Left lung (tissue), 4 donors: ENCODE measurements at regions not wholly inside any gene's neighbourhood (a gene's known extent, or its start where the extent isn't known, plus 50 kb on each side); places are given as distances from the start of the nearest gene placed in this dataset.

ENCODE experiments used
- ATAC-seq: fragments of 200-7000 bp; cut with Tn5 transposase; one replicate; pipeline ENCODE4 v1.9.1; 2020; ENCODE audit warnings: moderate library complexity
- DNase-seq, 4 donors: peaks; one replicate each; pipeline ENCODE4 v3.0.0-alpha.2; 2013 to 2020
- H3K27ac ChIP-seq, 2 donors: fragments of 200-600 bp; sonication (generic) in 1 of 2; one replicate each; pipeline versions ENCODE4 v1.5.0 to v1.8.0; 2020 to 2021
- H3K27me3 ChIP-seq, 2 donors: fragments of 200-600 bp; sonication (generic) in 1 of 2; one replicate each; pipeline versions ENCODE4 v1.5.0 to v1.8.0; 2020 to 2021
- H3K36me3 ChIP-seq, 2 donors: fragments of 200-600 bp; sonication (generic) in 1 of 2; one replicate each; pipeline versions ENCODE4 v1.5.0 to v1.8.0; 2020 to 2021
- H3K4me1 ChIP-seq, 2 donors: fragments of 200-600 bp; one replicate each; pipeline ENCODE4 v1.8.0; 2021
- H3K4me3 ChIP-seq, 2 donors: fragments of 200-600 bp; sonication (generic) in 1 of 2; one replicate each; pipeline versions ENCODE4 v1.5.0 to v1.8.0; 2020 to 2021; ENCODE audit warnings: mild to moderate bottlenecking in 1 of 2
- H3K9me3 ChIP-seq, 2 donors: fragments of 200-600 bp; sonication (generic) in 1 of 2; one replicate each; pipeline versions ENCODE4 v1.5.0 to v1.8.0; 2020 to 2021
- CTCF ChIP-seq, 2 donors: fragments of 200-600 bp; sonication (generic) in 1 of 2; IDR thresholded peaks; one replicate each; pipeline versions ENCODE4 v1.5.0 to v1.8.0; 2021; ENCODE audit warnings: antibody characterized with exemption in 2 of 2
- intact Hi-C, 2 donors: fragments of 100-400 bp; cut with DNase I; formaldehyde crosslinking; loops; one replicate each; pipeline versions ENCODE4 v1.11.2 to v1.14.2; 2022
- donor health status: DM: no; HTN: yes; CAD: no.
- donor health status: DM: no; HTN: no; CAD: no.

GRCh38 chr3:189099031-189099471 lies 72.7 kb upstream of the TPRG1 start:
- intact Hi-C loops, result no loop called here
- Histone ChIP-seq H3K4me3 (no peak overlapping the region), H3K9me3 (no peaks in the 10 kb centered on the region), H3K27me3 (no peaks in the 10 kb centered on the region), H3K4me1 (no peaks in the 10 kb centered on the region), H3K27ac (peak overlapping the region; percentile 34 to 74), H3K36me3 (no peaks in the 10 kb centered on the region)
- peak; percentile 69 for ATAC-seq
- DNase-seq, result peak in 3 of 4 donors; percentile 51 to 77 (median 65)
- TF ChIP-seq CTCF (IDR thresholded peaks at IDR 0.05), result no peak

- ATAC-seq, result peak; percentile 22
- peak overlapping the region; percentile 34 to 74 for H3K27ac ChIP-seq
- intact Hi-C loops, result no loop called here
These were observed 72.1 kb upstream of the TPRG1 start for GRCh38 chr3:189099505-189100290.

GRCh38 chr3:189100866-189101265 lies 70.9 kb upstream of the TPRG1 start:
- Histone ChIP-seq H3K27me3 (no peaks in the 10 kb centered on the region), H3K4me1 (no peaks in the 10 kb centered on the region), H3K36me3 (no peaks in the 10 kb centered on the region), H3K4me3 (no peak overlapping the region), H3K9me3 (no peaks in the 10 kb centered on the region), H3K27ac (no peak overlapping the region)
- no peak for TF ChIP-seq CTCF (IDR thresholded peaks at IDR 0.05)
- intact Hi-C loops, result no loop called here
- DNase-seq (no peak), ATAC-seq (no peak)

More at GRCh38 chr3:189099505-189100290, 72.1 kb upstream of the TPRG1 start:
- TF ChIP-seq CTCF (IDR thresholded peaks at IDR 0.05), result no peak
- no peak overlapping the region for H3K4me3 ChIP-seq
- H3K9me3 ChIP-seq, result no peaks in the 10 kb centered on the region
- H3K4me1 ChIP-seq, result no peaks in the 10 kb centered on the region
- no peaks in the 10 kb centered on the region for H3K36me3 ChIP-seq
- DNase-seq, result peak in 1 of 4 donors; percentile 45
- H3K27me3 ChIP-seq, result no peaks in the 10 kb centered on the region

- DNase-seq, result no peak
- intact Hi-C loops, result no loop called here
- no peak overlapping the region for H3K27ac ChIP-seq
These were observed 70.2 kb upstream of the TPRG1 start for GRCh38 chr3:189101594-189101993.

More at GRCh38 chr3:189101594-189101993, 70.2 kb upstream of the TPRG1 start:
- H3K9me3 ChIP-seq, result no peaks in the 10 kb centered on the region
- TF ChIP-seq CTCF (IDR thresholded peaks at IDR 0.05), result no peak
- H3K4me3 ChIP-seq, result no peak overlapping the region
- H3K4me1 ChIP-seq, result no peaks in the 10 kb centered on the region
- no peak for ATAC-seq
- no peaks in the 10 kb centered on the region for H3K36me3 ChIP-seq
- H3K27me3 ChIP-seq, result no peaks in the 10 kb centered on the region
